ENCODE measurements at regions not wholly inside any gene's neighbourhood (a gene's known extent, or its start where the extent isn't known, plus 50 kb on each side); places are given as distances from the start of the nearest gene placed in this dataset.

GRCh38 chr14:76320975-76321374, 55.0 kb upstream of the ESRRB start:
- H3K4me1 Mint-ChIP-seq = no peaks in the 10 kb centered on the region

GRCh38 chr14:76322594-76323220, 53.2 kb upstream of the ESRRB start:
- H3K4me3 Mint-ChIP-seq = no peak overlapping the region
- H3K27me3 Mint-ChIP-seq = peaks cover 6% of the 10 kb centered on the region
- H3K4me1 Mint-ChIP-seq = no peaks in the 10 kb centered on the region
- no peak overlapping the region for H3K27ac Mint-ChIP-seq
- H3K36me3 Mint-ChIP-seq = no peaks in the 10 kb centered on the region
- H3K9me3 Mint-ChIP-seq = no peaks in the 10 kb centered on the region

More at GRCh38 chr14:76320975-76321374, 55.0 kb upstream of the ESRRB start:
- Mint-ChIP-seq H3K27ac (no peak overlapping the region), H3K4me3 (no peak overlapping the region), H3K27me3 (no peaks in the 10 kb centered on the region), H3K36me3 (no peaks in the 10 kb centered on the region), H3K9me3 (no peaks in the 10 kb centered on the region)

DNA sequence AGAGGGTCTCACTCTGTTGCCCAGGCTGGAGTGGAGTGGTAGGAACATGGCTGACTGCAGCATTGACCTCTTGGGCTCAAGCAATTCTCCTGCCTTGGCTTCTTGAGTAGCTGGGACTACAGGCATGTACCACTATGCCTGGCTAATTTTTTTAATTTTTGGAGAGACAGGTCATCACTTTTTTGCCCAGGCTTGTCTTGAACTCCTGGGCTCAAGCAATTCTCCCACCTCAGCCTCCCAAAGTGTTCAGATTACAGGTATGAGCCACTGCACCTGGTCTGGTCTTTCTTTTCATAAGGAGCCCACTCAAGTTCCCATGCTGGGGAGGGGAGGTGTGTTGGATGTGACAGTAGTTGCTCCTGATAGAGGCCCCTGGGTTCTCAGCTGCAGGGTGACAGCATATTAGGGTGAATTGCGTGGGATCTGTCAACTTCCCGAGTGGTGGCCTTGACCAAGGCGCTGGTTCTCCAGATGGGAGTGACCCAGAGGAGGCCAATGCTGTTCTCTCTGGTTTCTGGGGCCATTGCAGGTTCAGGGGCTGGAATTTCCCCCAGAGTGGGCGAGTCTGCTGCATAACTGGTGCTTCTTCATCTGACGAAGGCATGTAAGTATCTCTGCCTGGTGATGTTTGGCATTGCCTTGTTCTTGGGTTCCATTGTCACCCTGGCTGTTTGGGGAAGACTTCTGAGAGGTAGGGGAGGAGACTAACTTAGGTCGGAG, 52.4 kb upstream of the ESRRB start:
- H3K27me3 Mint-ChIP-seq = peaks cover 9% of the 10 kb centered on the region
- no peak overlapping the region for H3K4me3 Mint-ChIP-seq
- H3K27ac Mint-ChIP-seq = no peak overlapping the region
- no peaks in the 10 kb centered on the region for H3K36me3 Mint-ChIP-seq
- no peaks in the 10 kb centered on the region for H3K4me1 Mint-ChIP-seq
- no peaks in the 10 kb centered on the region for H3K9me3 Mint-ChIP-seq

- no peaks in the 10 kb centered on the region for H3K4me1 Mint-ChIP-seq
- H3K27me3 Mint-ChIP-seq = peaks cover 13% of the 10 kb centered on the region
Measured at GRCh38 chr14:76324133-76324532, 51.8 kb upstream of the ESRRB start.

More at GRCh38 chr14:76324133-76324532, 51.8 kb upstream of the ESRRB start:
- no peaks in the 10 kb centered on the region for H3K36me3 Mint-ChIP-seq
- H3K27ac Mint-ChIP-seq = no peak overlapping the region
- no peaks in the 10 kb centered on the region for H3K9me3 Mint-ChIP-seq
- no peak overlapping the region for H3K4me3 Mint-ChIP-seq

All from activated naive CD4-positive, alpha-beta T cell treated with anti-CD3 and anti-CD28 coated beads, Interleukin-2, amount 50 U/mL, for 24 hours (primary cell).